NCI-H748 (cell line): ENCODE measurements at regions not wholly inside any gene's neighbourhood (a gene's known extent, or its start where the extent isn't known, plus 50 kb on each side); places are given as distances from the start of the nearest gene placed in this dataset.
A peak's percentile ranks its signal among the peaks of the same experiment; 100 is the strongest.

Experiments used
- DNase-seq: peaks from one replicate; lab custom pipeline; 2025; ENCODE audit not compliant: unreplicated experiment; lab: John Stamatoyannopoulos, UW

DNA sequence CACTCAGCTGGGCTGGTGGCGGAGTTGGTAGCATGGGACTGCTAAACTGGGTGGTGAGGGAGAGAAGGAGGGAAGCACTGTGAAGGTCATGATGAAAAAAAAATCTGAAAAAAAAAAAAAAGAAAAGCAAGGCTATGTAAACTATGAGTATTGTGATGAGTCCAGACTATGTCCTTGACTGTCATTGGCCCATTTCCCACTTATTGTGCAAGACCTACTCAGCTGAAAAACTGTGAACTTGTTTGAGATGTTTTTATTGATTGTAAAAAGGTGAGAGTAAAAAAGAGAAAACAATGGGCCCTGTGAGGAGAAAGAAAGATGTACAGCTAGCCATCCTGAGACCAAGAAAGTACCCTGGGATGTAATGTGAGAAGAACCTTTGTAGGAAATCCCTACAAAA is 798.4 kb upstream of the TENM4 start:
- no peak for DNase-seq

DNA sequence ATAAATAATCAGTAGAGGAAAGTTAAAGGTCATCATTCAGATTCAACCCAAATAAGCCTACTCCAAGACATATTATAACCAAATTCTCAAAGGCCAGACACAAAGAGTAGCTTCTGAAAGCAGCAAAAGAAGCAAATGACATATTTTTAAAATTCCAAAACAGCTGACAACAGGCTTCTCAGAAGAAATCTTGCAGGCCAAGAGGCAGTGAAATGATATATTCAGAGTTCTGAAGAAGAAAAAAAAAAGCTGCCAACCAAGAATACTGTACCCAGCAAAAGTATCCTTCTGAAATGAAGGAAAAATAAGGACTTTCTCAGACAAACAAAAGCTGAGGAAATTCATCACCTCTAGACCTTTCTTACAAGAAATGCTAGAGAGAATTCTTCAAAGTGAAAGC is 787.1 kb upstream of the TENM4 start:
- DNase-seq, result no peak

DNA sequence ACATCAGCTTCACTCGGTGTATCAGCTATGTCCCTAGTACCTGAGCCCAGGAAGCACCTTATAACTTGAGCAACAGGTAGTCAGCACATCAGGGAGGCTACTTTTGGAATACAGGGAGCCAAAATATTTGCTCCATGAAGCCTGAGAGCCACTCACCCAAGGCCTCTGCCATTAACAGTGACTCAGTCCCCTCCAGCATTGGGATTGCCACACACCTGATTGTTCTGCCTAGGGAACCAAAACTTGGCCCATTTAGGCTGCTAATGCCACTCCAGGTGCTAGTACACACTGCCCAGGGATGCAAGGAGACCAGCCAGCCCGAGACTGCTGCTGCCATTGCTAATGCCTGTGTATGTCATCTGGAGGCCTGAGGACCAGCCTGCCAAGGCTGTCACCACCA is 773.6 kb upstream of the TENM4 start:
- no peak for DNase-seq

DNA sequence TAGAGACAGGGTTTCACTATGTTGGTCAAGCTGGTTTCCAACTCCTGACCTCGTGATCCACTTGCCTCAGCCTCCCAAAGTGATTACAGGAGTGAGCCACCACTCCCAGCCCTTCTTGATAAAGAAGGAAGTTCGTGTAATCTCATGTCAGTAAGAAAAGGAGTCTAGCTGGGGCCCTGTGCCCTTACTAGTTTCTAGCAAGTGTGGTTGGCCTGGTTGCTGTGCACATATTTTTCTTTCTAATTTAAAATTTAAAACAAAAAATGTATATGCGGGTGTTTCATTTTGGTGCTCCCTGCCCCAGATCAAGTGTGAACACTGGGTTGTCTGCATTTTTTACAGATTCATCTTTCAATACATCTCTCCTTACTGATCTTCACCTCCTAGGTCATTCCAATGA is 770.8 kb upstream of the TENM4 start:
- DNase-seq, result no peak

DNA sequence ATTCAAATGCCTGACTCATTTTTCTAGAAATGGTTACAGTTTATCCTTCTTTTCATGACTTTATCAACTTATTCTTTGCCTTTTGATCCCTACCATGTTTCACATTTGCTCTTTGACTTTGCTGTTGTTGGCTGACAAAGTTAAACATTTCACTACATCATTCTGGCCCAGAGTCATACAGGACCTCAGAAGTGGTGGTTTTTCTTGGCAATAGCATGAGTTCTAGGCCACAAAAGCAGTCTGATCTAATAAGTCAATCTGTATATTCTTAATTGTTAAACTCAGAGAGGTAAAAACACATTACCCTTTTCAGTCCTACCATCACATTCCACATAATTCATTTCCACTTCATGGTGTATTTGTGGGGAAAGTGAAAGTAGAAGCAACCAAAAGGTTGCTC is 763.2 kb upstream of the TENM4 start:
- no peak for DNase-seq

DNA sequence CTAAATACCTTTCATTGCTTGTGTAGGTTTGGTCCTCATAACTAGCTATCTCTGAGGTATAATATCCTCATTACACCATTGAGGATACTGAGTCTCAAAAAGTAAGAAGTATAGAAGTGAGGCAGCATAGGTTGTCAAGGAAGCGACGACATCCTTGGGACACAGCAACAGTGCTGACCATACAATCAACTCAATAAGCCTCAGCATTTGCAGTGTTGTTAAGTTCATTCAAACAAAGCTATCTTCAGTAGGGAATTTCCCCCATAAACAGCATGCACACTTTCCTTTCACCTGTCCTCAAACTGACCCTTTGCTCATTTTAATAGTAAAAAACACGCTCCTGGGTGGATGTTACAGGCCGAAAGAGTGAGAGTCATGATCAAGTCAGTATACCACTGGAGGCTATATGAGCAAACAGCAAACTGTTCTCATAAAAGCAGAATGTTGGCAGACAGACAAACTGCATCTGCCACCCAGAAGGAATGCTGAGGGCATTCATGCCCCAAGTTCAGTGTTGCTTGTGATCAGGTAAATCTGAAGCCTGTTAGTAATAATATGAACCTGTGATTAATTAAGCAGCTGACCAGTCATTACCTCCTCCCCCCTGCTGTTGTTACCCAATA is 756.2 kb upstream of the TENM4 start:
- DNase-seq, result no peak

DNA sequence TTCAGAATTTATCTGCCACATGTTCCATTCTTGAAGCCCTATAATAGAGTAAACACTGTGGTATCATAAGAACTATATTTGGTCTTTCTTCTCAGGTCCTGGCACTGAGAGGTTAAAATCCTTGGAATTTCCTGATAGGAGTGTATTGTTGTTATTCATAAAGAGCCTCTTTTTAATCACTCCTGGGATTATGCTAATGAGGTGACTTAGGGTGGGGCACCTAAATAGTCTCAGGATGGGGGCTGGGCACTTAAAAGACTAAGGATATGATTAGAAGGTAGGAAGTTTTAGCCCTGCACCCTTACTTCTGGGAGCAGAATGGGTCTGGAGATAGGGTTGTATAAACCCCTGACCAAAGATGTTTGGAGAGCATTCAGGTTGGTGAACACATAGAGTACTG is 755.2 kb upstream of the TENM4 start:
- no peak for DNase-seq

DNA sequence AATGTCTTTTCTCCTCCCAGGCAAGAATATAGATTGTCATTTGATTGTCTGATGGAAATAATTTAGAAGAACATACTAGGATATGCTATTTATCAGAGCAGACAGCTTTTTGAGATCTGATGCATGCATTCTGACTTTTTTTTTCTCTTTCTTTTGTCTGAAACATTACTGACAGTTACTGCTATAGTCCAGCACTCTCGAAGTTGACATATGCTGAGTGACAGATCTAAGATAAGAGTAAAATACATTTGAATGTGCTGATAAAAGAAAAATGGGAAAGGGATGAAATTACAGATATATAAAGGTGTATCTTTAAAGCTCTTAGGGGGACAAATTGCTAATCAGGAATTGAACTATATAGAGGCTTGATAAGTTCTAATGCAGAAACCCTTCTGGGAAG is 753.8 kb upstream of the TENM4 start:
- no peak for DNase-seq

DNA sequence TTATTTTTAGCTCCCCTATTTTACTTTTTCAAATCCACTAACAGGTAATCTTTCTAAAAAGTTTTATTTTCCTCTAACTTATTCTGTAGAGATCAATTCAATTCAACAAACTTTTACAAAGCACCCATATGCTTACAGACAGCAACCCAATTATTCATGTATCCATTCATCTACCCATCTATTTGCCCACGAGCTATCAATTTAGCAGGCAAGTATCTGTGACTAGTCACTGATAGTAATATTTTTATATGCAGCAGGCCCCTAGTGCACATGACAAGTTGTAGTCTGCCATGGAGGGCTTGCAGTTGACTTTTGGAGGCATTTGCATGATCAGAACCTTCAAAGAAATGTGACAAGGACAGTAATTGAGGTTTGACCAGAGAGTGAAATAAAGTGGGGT is 753.2 kb upstream of the TENM4 start:
- no peak for DNase-seq

DNA sequence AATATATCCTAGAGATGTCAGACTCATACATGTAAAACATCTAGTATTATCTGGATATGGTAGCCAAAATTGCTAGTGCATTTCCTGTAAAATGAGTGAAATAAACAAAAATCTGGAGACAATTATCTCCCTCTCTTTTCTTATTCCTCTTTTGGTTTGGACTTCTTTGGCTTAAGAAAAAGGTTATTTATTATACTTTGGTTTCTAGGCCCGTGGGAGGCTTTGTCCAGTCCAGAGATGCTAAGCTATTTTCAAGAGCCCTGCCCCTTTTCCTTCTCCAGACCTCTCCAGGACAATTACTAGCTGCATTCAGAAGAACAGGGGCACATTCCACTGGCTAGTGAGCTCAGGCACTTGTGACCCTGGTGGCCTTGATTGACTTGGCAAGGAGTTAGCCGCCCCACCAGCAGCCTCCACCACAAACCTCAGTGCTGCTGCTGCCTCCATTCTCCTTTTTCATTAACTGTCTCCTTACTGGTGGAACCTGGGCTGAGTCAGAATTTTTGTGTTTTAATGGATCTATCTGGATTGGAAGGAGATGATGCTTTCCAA is 747.3 kb upstream of the TENM4 start:
- DNase-seq, result no peak

DNA sequence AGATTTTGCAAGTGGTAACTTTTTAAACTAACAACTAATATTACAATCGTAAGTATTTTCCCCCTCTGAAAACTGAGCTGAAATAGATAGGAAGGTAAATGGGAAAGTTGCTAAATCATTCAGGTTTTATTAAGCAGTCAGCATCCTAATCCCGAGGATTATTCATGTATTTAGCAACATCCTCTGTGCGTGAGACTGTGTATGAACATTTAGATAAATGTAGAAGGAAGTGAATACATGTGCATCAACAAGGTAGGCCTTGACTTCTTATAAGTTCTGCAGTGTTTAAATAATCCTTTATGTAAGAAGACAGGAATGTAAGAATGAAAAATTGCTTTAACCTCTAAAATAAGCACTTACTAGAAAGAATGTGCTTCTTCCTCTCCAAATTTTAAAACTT is 745.9 kb upstream of the TENM4 start:
- DNase-seq, result no peak

DNA sequence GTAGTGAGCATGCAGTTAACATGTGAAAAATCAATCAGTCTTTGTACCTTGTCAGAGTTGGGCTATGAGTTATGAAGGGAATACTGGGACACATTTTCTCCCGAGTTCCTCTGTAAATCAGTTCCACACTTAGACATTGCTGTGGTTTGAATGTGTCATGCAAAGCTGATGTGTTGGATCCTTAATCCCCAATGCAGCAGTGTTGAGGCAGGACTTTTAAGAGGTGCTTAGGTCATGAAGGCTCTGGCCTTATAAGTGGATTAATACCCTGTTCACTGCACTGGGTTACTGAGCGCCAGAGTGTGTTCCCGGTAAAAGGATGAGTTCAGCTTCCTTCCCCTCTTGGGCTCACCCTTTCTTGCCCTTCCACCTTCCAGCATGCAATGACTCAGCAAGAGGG is 742.1 kb upstream of the TENM4 start:
- no peak for DNase-seq

DNA sequence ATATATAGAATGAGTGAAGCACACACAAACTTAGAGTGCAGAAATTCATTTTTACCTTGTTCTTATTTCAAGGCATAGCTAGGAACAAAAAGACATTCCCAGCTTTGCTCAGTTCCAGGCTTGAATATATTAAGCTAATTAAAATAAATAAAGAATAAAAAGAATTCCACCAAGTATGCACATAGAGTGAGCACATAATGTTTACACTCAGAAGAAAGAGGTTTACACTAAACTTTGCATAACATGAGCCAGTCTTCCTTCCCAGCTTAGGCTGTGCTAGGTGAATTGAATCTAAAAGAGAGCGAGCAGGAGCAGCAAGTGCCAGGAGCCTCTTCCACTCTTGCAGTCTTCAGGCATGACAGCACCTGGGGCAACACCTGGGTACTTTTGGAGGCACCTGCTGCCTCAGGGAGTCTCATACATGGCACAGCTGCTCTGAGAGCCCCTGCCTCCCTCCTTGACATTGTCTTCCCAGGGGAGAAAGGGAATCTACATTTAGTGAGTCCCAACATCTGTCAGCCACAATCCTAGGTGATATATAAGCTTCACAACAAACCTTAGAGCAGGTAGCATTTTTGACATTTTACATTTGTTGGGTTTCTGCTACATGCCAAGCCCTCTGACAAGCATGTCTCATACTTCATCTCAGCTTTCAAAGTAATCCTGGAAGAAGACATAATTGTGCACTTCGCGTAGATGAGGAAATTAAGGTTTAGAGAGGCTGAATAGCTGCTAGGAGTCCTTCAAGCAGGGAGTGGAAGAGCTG is 732.7 kb upstream of the TENM4 start:
- DNase-seq, result no peak

DNA sequence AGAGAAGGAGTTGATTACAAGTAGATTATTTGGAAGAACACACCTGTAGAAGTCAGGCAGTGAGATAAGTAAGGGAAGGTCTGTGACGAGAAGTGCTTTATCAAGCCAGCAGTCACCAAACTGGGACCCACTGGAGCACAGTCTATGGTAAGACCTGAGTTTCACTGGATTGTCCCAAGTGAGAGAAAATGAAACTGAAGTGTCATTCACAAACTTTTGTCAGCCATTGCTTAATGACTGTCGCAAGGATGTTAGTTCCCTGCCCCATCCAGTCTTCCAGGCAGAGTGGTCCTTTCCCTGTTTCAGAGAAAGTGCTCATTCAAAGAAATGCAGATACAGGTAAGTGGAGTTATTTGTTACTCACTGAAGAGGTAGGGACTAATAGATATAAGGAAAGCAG is 728.0 kb upstream of the TENM4 start:
- DNase-seq, result no peak

DNA sequence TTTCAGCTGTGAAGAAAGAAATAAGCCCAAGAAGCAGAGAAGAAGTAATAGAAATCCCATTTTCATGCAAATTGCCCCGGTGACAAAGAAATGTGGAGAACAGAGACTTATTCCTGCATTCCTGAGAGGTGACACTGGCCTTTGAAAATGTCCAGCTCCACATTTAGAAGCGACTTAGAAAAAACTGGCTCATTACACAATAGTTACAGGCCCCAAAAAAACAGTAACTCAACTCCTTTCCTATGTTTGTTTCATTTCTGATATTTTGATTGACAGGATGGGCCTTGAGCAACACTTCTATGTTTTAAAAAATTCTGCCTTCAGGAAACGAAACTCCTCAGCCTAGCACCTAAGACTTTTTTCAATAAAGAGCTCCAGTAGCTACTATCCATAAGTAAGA is 726.9 kb upstream of the TENM4 start:
- DNase-seq, result no peak

DNA sequence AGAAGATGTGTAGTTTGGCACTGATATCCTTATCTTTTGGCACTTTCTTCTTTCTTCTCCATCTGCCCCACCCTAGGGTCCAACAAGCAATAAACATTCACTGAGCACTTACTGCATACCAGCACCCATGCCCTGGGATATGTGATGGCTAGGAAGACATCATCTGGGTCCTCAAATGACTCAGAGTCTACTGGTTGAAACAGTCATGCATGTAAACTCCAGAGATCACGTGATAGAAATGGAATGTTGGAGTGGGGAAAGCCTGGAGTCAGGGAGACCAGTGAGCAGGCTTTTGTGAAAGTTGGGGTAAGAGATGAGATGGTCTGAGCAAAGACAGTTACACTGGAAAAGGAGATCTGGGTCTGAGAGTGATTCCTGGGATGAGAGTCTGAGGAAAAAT is 724.9 kb upstream of the TENM4 start:
- DNase-seq, result no peak

DNA sequence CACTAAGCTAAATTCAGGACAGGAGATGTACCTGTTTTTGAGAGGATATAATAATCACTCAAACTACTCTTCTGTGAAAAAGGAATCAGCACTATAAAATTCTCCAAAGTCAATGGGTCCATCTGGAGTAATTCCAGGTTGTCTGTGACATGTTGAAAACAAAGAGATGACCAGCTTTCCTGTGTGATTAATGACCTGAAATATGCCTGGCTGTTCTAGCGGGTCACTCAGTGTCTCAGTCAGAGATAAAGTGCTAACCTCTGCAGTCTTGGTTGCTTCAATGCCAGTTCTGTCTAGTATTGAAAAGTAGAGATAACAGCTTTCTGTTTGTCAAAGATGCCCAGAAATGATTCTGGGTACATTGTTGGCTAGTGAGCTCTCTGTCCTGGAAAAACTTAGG is 722.6 kb upstream of the TENM4 start:
- DNase-seq, result no peak

DNA sequence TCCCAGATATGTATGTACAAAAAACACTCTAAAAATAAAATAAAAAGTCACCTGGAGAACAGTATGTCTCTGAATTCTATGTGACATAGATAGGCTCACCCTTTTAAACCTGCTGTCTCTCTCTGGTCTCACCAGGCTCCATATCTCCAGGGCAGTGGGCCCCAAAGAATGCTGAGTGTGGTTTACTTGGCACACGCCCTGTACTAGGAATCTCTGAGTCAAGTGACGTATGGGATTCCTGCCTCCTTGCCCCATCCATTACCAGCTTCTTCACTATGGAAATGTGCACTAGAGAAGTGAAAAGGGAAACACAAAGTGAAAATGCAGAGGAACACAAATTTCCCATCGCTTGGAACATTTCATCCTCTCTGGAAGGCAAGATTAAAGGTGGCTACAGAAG is 722.2 kb upstream of the TENM4 start:
- no peak for DNase-seq

DNA sequence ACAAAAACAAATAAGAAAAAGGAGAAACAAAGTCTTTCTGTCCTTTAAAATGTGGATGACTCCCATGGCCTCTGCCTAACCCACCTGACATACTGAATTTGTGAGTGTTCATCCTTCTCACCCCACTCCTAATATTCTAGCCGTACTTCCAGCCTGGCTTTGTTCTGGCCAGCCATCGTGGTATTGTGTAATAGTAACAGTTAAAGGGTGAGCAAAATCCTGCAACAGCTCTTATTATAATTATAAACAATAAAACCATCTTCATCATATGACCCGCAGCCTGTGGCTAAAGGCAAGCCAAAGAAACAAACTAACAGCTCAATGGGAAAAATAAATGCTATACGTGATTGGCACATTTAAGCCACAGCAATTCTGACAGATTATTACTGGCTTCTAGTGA is 721.6 kb upstream of the TENM4 start:
- DNase-seq, result no peak

DNA sequence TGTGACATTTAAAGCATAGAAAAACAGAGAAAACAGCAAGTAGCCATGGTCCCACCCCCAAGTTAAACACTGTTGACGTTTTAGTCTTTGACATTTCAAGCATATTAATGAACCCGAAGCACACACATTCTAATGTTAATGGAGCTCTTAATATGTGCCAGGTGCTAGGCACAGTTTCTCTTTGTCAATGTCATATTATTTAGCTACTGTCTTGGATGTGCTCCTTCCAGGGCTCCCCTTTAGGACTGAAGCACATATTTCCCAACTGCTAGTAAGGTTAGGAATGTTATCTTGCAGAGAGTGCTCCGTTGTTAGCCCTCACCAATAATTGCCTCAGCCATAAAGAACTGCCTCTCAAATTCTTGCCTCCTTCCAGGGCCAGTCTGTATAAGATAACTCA is 716.6 kb upstream of the TENM4 start:
- DNase-seq, result no peak

DNA sequence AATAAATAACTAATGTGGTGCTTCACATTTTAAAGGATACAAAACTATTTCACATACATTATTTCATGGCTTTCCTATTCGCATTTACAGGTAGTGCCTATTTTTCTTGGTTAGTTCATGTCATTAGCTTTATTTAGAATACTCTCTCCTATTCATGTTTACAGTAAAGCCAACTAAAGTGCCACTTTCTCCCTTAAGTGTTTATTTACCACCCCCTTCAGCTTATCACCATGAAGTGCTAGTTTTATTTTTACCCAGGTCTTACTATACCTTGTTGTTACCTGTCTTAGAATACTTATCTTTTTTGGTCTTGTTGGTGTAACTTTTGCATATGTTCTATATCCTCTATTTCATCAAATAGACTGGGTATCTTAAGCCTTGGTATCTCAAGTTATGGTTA is 715.2 kb upstream of the TENM4 start:
- no peak for DNase-seq

DNA sequence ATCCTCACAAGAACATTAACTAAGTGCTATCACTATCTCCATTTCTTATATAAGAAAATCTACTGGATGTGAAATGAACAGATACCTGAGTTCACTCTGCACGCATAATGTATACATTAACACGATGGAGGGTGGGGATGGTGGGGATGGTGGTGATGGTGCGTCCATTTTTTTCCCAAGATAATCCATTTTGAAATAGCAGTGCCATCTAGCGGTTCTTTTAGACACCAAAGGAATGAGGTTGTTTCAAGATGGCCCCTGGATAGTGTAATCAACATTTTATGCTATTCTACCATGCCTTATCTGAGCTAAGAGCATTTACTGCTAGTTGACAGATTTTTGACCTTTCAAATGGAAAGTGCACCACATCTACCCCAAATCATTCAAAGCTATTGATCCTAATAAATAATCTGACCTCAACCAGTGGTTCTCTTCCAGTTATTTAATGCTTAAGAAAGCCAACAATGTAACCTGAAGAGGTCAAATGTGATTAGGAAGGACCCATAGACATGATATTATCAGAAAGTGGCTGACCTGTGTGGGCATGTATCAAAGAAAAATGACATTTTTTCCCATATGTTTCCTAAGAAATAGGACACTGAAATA is 714.7 kb upstream of the TENM4 start:
- peak; percentile 79 for DNase-seq
